Heart left ventricle (tissue), 16 donors: ENCODE measurements at regions not wholly inside any gene's neighbourhood (a gene's known extent, or its start where the extent isn't known, plus 50 kb on each side); places are given as distances from the start of the nearest gene placed in this dataset.

Experiments
- ATAC-seq, 4 donors: fragments of 200-7000 bp; cut with Tn5 transposase; one replicate each; pipeline ENCODE4 v1.9.1; 2020 to 2022; ENCODE audit warnings: moderate library complexity in 4 of 4, mild to moderate bottlenecking in 3 of 4, moderate number of reproducible peaks in 1 of 4
- DNase-seq, 5 donors: peaks; one replicate each; pipeline ENCODE4 v3.0.0-alpha.2; 2020
- H3K27ac ChIP-seq, 12 donors: fragments of 200-600 bp; sonication (generic) in 4 of 12; one replicate each; pipeline versions ENCODE4 v1.5.0 to v1.8.0; 2016 to 2022; ENCODE audit warnings: mild to moderate bottlenecking in 2 of 12
- H3K27me3 ChIP-seq, 9 donors: fragments of 200-600 bp; sonication (generic) in 2 of 9; one replicate each; pipeline versions ENCODE4 v1.5.1 to v1.8.0; 2016 to 2022; ENCODE audit warnings: mild to moderate bottlenecking in 3 of 9
- H3K36me3 ChIP-seq, 9 donors: fragments of 200-600 bp; sonication (generic) in 2 of 9; one replicate each; pipeline versions ENCODE4 v1.5.0 to v1.8.0; 2018 to 2022; ENCODE audit warnings: mild to moderate bottlenecking in 2 of 9
- H3K4me1 ChIP-seq, 12 donors: fragments of 200-600 bp; sonication (generic) in 4 of 12; one replicate each; pipeline versions ENCODE4 v1.5.0 to v1.8.0; 2016 to 2022; ENCODE audit warnings: mild to moderate bottlenecking in 3 of 12
- H3K4me3 ChIP-seq, 12 donors: fragments of 200-600 bp; sonication (generic) in 4 of 12; one replicate each; pipeline versions ENCODE4 v1.5.0 to v1.8.0; 2017 to 2022; ENCODE audit warnings: mild to moderate bottlenecking in 9 of 12, moderate library complexity in 4 of 12
- H3K9me3 ChIP-seq, 12 donors: fragments of 200-600 bp; sonication (generic) in 4 of 12; one replicate each; pipeline versions ENCODE4 v1.5.0 to v1.8.0; 2016 to 2022; ENCODE audit warnings: mild to moderate bottlenecking in 1 of 12
- POLR2A ChIP-seq, 2 donors: fragments of 450-650 bp; IDR thresholded peaks; one replicate each; pipeline ENCODE4 v1.6.1; 2017; ENCODE audit warnings: antibody characterized with exemption in 2 of 2, mild to moderate bottlenecking in 2 of 2, moderate library complexity in 2 of 2
- WGBS, 4 donors: extraction: QIAGEN DNeasy Blood & Tissue Kit in 2 of 4; methylation state at CpG; one replicate each; pipeline versions ENCODE4 v1.1.5 to v1.1.7; 2013 to 2018; 5-methylcytosine and 5-hydroxymethylcytosine counted together
- intact Hi-C, 10 donors: fragments of 100-400 bp; cut with DNase I; formaldehyde crosslinking; loops; one replicate each; pipeline versions ENCODE4 v1.11.1 to v1.14.2; 2022
- TF ChIP-seq, protein P1 (sequence below), 12 donors: fragments of 200-600 bp; sonication (generic) in 4 of 12; IDR thresholded peaks; one replicate each; pipeline versions ENCODE4 v1.5.0 to v1.8.0; 2018 to 2022; ENCODE audit warnings: antibody characterized with exemption in 12 of 12, mild to moderate bottlenecking in 5 of 12
- donor health status: ischemic (EF 13 %, LVEDD 7.1; RV severe dilation, severe dysfunction).
- donor health status: healthy with polysubstance abuse.
- donor health status: DM: no; HTN: yes; CAD: no.
- donor health status: DM: no; HTN: no; CAD: no.
- donor health status: ischemic (EF 25% LVEDD 6.9; RV normal size, moderate dysfunction).
- donor health status: ischemic (EF 25% LVEDD 5.7; RV mildly dilated, moderate dysfunction).
- donor health status: healthy.
- donor health status: DM: yes; HTN: yes; CAD: no.
- donor health status: ischemic (EF 35%, LVEDD 5.7; RV mildly dilated, moderate dysfunction).
- donor health status: nonischemic (EF 11% LVEDD 7.7; RV severe dilation, severe dysfunction).
- donor health status: DM: yes; HTN: yes; CAD: no.
- donor health status: PGD.
- donor health status: ischemic (EF 29% LVEDD 5.4; RV normal size, mild dysfunction).
- donor health status: nonischemic (EF 23%, LVEDD 6.1; RV moderate dilation, normal function).

DNA sequence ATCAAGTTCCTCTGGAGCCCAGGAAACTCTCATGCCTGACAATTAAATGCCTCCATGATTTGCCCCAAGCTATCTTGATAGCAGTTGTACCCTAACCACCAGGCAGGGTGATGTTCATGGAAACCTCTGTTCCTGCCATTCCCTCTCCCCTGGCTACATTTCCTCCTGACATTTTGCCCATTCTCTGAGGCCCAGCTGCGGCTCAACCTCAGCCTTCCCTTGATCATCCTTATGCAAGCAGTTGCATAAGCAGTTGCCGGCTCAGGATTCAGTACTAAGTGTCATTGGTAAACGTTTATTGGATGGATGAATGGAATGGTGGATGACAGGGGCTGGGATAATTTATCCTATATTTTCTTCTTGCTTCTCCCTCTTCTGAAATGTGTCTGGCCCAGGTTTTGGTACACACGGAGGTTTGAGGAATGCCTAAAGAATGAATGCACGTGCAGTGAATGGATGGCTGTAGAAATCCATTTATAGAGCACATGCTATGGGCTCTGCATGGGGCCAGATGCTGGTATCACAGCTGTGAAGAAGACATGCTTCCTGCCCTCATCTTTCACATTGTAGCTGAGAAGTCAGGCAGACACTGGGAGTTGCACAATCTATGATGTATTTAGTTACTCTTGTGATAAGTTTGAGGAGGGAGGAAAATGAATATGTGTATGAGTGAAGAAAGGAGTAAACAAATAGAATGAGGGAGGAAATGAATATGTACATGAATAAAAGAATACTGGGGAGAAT is 261.8 kb downstream of the FOXD2 start:
- Histone ChIP-seq H3K27ac (no peak overlapping the region), H3K4me3 (no peak overlapping the region), H3K36me3 (no peaks in the 10 kb centered on the region), H3K27me3 (peaks cover 0 to 6% (median 0%) of the 10 kb centered on the region in 9 donors), H3K9me3 (no peaks in the 10 kb centered on the region), H3K4me1 (no peaks in the 10 kb centered on the region)
- DNase-seq (no peak), ATAC-seq (no peak)
- intact Hi-C loops: no loop called here
- TF ChIP-seq, protein P1, sequence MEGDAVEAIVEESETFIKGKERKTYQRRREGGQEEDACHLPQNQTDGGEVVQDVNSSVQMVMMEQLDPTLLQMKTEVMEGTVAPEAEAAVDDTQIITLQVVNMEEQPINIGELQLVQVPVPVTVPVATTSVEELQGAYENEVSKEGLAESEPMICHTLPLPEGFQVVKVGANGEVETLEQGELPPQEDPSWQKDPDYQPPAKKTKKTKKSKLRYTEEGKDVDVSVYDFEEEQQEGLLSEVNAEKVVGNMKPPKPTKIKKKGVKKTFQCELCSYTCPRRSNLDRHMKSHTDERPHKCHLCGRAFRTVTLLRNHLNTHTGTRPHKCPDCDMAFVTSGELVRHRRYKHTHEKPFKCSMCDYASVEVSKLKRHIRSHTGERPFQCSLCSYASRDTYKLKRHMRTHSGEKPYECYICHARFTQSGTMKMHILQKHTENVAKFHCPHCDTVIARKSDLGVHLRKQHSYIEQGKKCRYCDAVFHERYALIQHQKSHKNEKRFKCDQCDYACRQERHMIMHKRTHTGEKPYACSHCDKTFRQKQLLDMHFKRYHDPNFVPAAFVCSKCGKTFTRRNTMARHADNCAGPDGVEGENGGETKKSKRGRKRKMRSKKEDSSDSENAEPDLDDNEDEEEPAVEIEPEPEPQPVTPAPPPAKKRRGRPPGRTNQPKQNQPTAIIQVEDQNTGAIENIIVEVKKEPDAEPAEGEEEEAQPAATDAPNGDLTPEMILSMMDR (IDR thresholded peaks at IDR 0.05): no peak
- TF ChIP-seq POLR2A (IDR thresholded peaks at IDR 0.05): no peak
- WGBS, 4 donors: 79 to 86% (median 83%) methylated on average over 5 of the region's 5 CpGs

DNA sequence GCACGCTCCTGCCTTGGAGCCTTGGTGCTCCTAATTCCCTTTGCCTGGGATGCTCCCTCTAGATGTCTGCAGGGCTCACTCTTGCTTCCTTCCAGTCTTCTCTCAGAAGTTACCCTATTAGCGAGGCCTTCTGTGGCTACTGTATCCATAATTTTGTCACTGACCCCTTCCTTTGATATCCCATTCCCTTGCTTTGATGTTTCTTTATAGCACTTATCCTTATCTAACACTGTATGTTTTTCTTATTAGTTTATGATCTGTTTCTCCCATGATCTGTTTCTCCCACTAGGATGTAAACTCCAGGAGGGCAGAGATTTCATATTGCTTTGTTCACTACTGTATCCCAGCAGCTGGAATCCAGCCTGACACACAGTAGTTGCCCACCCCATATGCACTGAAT is 263.4 kb downstream of the FOXD2 start:
- no peaks in the 10 kb centered on the region for H3K4me1 ChIP-seq
- H3K27me3 ChIP-seq: peaks cover 0 to 22% (median under 1%) of the 10 kb centered on the region in 9 donors
- H3K36me3 ChIP-seq: no peaks in the 10 kb centered on the region
- no peak for ATAC-seq
- no peak for TF ChIP-seq POLR2A (IDR thresholded peaks at IDR 0.05)
- TF ChIP-seq, protein P1 (IDR thresholded peaks at IDR 0.05): no peak
- WGBS, 4 donors: 93 to 97% (median 93%) methylated on average over 2 of the region's 2 CpGs
- intact Hi-C loops: no loop called here
- H3K27ac ChIP-seq: no peak overlapping the region
- DNase-seq: no peak
- H3K4me3 ChIP-seq: no peak overlapping the region
- no peaks in the 10 kb centered on the region for H3K9me3 ChIP-seq

DNA sequence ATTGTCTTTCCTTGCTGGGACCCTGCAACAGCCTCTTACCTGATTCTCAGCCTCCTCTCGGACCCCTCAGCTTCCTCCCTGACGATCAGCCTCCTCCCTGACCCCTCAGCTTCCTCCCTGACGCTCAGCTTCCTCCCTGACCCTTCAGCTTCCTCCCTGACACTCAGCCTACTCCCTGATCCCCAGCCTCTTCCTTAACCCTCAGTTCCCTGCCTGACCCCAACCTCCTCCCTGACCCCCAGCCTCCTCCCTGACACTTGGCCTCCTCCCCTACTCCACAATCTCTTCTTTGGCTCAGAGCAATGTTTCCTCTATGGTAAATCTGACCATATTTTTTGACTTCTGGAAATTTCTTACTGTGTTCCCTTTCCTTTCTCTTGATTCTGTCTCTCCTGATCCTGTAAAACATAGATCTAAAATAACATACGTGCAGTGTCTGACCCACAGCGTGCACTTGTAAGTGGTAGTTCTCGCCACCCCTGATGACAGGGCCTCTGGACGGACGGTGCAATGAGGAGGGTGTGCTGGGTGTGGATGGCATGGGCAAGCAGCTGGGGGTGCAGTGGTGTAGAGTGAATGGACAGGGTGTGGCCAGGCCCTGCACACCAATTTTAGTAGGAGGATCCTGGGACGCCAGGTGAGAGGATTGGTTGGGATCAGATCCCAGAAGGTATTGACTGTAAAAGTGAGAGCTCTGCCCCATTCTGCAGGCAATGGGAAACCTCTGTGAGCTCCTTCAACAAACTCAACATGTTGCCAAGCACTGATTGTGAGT is 264.1 kb downstream of the FOXD2 start:
- H3K9me3 ChIP-seq: no peaks in the 10 kb centered on the region
- no peak overlapping the region for H3K27ac ChIP-seq
- intact Hi-C loops: no loop called here
- H3K27me3 ChIP-seq: peaks cover 0 to 29% (median 7%) of the 10 kb centered on the region in 9 donors
- H3K4me3 ChIP-seq: no peak overlapping the region
- TF ChIP-seq POLR2A (IDR thresholded peaks at IDR 0.05): no peak
- TF ChIP-seq, protein P1 (IDR thresholded peaks at IDR 0.05): no peak
- 79 to 88% (median 82%) methylated on average over 9 of the region's 9 CpGs for WGBS, 4 donors
- no peak for DNase-seq
- no peaks in the 10 kb centered on the region for H3K36me3 ChIP-seq
- ATAC-seq: no peak
- H3K4me1 ChIP-seq: no peaks in the 10 kb centered on the region

DNA sequence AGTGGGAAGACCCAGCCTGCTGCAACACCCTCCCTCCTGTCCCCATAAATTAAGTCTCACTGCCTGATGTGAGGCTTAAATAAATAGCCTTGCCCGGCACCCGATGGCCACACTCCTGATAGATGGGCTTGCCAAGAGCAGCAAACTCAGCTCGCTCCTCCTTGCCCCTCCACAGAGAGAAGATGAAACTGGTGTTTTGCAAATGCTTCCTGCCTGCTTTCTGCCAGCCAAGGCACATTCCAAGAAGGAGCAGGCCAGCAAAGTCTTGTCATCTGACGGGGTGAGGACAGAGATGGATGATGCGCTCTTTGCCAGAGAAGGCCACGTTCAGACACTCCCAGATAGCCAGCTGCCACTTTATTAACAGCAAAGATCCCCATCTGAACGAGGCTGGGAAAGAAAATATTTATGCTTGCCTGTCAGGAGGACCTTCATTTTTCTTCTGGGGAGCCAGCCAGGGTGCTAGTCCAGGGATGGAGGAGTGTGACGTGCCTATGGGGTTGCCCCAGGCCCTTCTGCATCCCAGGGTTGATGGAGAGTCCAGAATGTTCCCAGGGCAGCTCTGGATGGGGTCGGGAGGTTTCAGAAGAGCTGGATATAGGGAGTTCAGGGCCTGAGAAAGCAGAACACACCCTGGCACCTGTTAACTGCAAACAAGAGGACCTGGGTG is 265.4 kb downstream of the FOXD2 start:
- no peak for ATAC-seq
- DNase-seq: no peak
- H3K27me3 ChIP-seq: peaks cover 0 to 37% (median 18%) of the 10 kb centered on the region in 9 donors
- peaks cover 0 to 5% (median 0%) of the 10 kb centered on the region in 12 donors for H3K4me1 ChIP-seq
- TF ChIP-seq, protein P1 (IDR thresholded peaks at IDR 0.05): no peak
- TF ChIP-seq POLR2A (IDR thresholded peaks at IDR 0.05): no peak
- no peak overlapping the region for H3K27ac ChIP-seq
- no peaks in the 10 kb centered on the region for H3K9me3 ChIP-seq
- intact Hi-C loops: no loop called here
- no peak overlapping the region for H3K4me3 ChIP-seq
- WGBS, 4 donors: 73 to 76% (median 75%) methylated on average over 9 of the region's 9 CpGs
- H3K36me3 ChIP-seq: no peaks in the 10 kb centered on the region
